GM23338 (cell line): ENCODE measurements at regions not wholly inside any gene's neighbourhood (a gene's known extent, or its start where the extent isn't known, plus 50 kb on each side); places are given as distances from the start of the nearest gene placed in this dataset.

Experiments
- CTCF ChIP-seq, 2 experiments: fragments of 200-600 bp in 1 of 2; sonication (generic) in 1 of 2; conservative IDR thresholded peaks; 2 replicates each; pipeline versions ENCODE4 v1.5.1 to v1.6.1; 2016 to 2017; ENCODE audit warnings: antibody characterized with exemption in 2 of 2, low read depth in 2 of 2, mild to moderate bottlenecking in 2 of 2, moderate library complexity in 1 of 2
- EZH2 ChIP-seq: fragments of 200-600 bp; sonication (generic); IDR thresholded peaks from one replicate; pipeline ENCODE4 v1.8.0; 2017; ENCODE audit warnings: antibody characterized with exemption, mild to moderate bottlenecking, low read depth; ENCODE audit not compliant: unreplicated experiment
- JUNB ChIP-seq: IDR thresholded peaks from one replicate; pipeline ENCODE4 v1.6.1; 2016; ENCODE audit warnings: antibody characterized with exemption; ENCODE audit not compliant: unreplicated experiment
- POLR2AphosphoS5 ChIP-seq: IDR thresholded peaks from 2 replicates; pipeline ENCODE4 v1.6.1; 2016; ENCODE audit warnings: antibody characterized with exemption, low read depth

- TF ChIP-seq CTCF (conservative IDR thresholded peaks at IDR 0.05; ENCODE audit: low read depth in 2 of 2), result peak; percentile 96 to 99
- no peak for TF ChIP-seq JUNB
- TF ChIP-seq POLR2AphosphoS5, result no peak
- no peak for TF ChIP-seq EZH2
Observed at GRCh38 chr17:74089869-74090464, 113.5 kb upstream of the RPL38 start.
